GM10248 (cell line): ENCODE measurements at regions not wholly inside any gene's neighbourhood (a gene's known extent, or its start where the extent isn't known, plus 50 kb on each side); places are given as distances from the start of the nearest gene placed in this dataset.

Source experiments
- CTCF ChIA-PET: fragments of 300-600 bp; sonication (Branson Sonifier 250); formaldehyde crosslinking; extraction: SDS; loops from one replicate; lab custom pipeline; 2021; ENCODE audit warnings: antibody characterized with exemption; lab: Yijun Ruan, JAX
- POLR2A ChIA-PET: fragments of 350-650 bp; sonication (Branson Sonifier 250); formaldehyde crosslinking; extraction: SDS; loops from one replicate; lab custom pipeline; 2020; ENCODE audit warnings: antibody characterized with exemption; lab: Yijun Ruan, JAX
- DNase-seq: peaks from one replicate; pipeline ENCODE4 v3.0.0; 2012; ENCODE audit errors: extremely low spot score
- CTCF ChIP-seq: IDR thresholded peaks from 2 replicates; pipeline ENCODE4 v1.5.1; 2012; ENCODE audit warnings: mild to moderate bottlenecking, low read depth; ENCODE audit errors: extremely low read depth, missing control alignments, control extremely low read depth

DNA sequence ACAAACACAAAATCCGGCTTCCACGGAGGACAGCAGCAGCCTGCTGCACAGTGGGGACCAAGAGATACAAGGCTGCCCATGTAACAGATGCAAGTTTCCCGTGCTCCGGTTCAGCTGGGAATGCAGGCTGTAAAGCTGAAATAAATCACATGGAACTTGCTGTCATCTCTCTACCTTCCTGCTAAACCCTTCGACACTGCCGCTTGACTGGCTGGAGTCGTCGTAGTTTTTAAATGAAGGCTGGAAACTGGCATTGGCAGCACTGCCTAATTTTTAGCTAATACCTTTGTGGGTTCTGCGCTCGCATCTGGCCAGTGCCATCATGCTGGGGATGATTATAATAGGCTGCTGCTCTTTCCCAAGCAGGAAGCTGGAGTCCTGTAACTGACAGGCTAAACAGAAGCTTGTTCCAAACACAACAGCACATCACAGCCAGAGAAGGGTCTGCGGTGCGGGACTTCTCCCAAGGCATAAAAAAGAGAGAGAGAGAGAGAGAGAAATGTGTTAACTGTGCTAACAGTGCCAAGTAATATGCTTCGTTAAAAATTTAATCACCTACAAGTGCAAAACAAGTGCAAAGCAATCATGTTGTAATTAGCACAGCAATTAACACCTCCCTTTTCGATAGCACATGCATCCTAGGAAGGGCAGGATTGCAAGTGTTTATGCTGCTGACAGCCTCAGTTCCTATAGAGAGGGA is 146.1 kb downstream of the TFAP2A start:
- POLR2A ChIA-PET = no interaction called here
- no peak for TF ChIP-seq CTCF
- DNase-seq = no peak
- CTCF ChIA-PET = interaction anchor here (0.7 to 1.6 kb wide), 2 partner anchors 13 to 35 kb away, joined by 3 to 5 read pairs; no protein-coding TSS in a partner anchor

DNA sequence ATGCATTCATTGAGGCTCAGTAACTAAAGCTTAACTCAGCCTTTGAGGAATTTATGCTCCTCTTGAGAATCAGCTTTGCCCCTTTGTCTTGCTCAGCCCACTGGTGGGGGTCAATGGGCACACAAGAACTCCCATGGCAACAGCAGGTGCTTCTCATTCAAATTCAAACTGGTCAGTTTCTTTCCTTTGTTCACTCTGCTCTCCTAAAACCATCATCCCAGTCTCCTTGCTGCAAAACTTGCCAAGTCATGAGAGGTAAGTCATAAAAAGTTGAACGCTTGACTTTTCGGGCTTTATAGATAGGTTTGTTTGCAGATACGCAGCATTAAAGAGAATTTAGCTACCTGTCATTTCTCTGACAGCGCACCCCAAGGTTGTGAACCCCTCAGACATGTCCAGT is 146.8 kb downstream of the TFAP2A start:
- DNase-seq = no peak
- no peak for TF ChIP-seq CTCF
- CTCF ChIA-PET = interaction anchor here (1.6 kb wide), 1 partner anchor 13 kb away, joined by 5 read pairs; no protein-coding TSS in a partner anchor
- POLR2A ChIA-PET = no interaction called here

DNA sequence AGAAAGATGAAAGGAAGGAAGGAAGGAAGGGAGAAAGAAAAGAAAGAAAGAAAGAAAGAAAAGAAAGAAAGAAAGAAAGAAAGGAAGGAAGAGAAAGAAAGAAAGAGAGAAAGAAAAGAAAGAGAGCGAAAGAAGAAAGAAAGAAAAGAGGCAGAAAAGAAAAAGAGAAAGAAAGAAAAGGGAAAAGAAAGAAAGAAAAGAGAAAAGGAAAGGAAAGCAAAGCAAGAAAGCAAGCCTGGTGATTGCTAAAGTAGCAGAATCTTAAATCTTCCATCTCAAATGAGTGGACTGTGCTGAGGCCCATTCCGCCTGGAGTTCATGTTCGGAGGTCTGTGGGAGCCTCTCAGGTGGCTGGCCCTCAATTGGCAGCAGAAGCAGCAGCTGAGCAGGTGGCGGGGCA is 148.4 kb downstream of the TFAP2A start:
- POLR2A ChIA-PET = no interaction called here
- CTCF ChIA-PET = no interaction called here
- DNase-seq = no peak
- no peak for TF ChIP-seq CTCF

GRCh38 chr6:10266061-10266460 is 148.8 kb downstream of the TFAP2A start:
- DNase-seq = no peak
- TF ChIP-seq CTCF = no peak
- ChIA-PET POLR2A (no interaction called here), CTCF (no interaction called here)

- DNase-seq = no peak
- CTCF ChIA-PET = interaction anchor here (1.1 kb wide), 1 partner anchor 17 kb away, joined by 3 read pairs; no protein-coding TSS in a partner anchor
- no peak for TF ChIP-seq CTCF
- POLR2A ChIA-PET = no interaction called here
Measured at GRCh38 chr6:10262505-10262904, 152.4 kb downstream of the TFAP2A start.

DNA sequence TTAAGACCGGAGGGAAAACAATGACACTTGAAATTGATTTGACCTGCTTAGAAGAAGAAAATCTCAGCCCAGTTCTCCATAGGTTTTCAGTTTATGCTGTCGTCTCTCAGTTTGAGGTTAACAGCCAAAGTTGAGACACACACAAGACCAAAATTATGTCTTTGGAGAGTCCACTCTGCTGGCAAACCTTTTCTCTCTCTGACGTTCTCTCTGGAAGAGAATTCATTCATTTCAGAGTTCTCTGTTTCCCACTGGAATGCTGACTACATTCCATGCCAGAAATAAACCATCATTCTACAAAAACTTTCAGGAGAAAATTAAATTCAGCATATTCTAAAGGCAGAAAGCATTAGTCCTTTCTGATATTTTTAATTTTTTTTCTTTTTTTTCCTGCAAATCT is 155.2 kb downstream of the TFAP2A start:
- ChIA-PET POLR2A (no interaction called here), CTCF (no interaction called here)
- DNase-seq = no peak
- TF ChIP-seq CTCF = no peak

GRCh38 chr6:10258341-10258740 is 156.5 kb downstream of the TFAP2A start:
- ChIA-PET CTCF (interaction anchor here (1.4 kb wide), 1 partner anchor 13 kb away, joined by 4 read pairs; no protein-coding TSS in a partner anchor), POLR2A (no interaction called here)
- TF ChIP-seq CTCF = no peak
- no peak for DNase-seq
